MM.1S (cell line): ENCODE measurements at regions not wholly inside any gene's neighbourhood (a gene's known extent, or its start where the extent isn't known, plus 50 kb on each side); places are given as distances from the start of the nearest gene placed in this dataset.

ENCODE experiments used
- DNase-seq: peaks from one replicate; pipeline ENCODE4 v3.0.0-alpha.2; 2015
- H2AFZ ChIP-seq: fragments of 300-600 bp; sonication (generic); 2 replicates; pipeline ENCODE4 v1.6.0; 2016; ENCODE audit warnings: antibody characterized with exemption, low read length
- H3F3A ChIP-seq: fragments of 300-600 bp; sonication (generic); 2 replicates; pipeline ENCODE4 v1.6.1; 2016; ENCODE audit warnings: mild to moderate bottlenecking, antibody characterized with exemption, low read length, moderate library complexity, mixed read lengths; ENCODE audit not compliant: insufficient read depth
- H3K27ac ChIP-seq: fragments of 300-600 bp; sonication (generic); 2 replicates; pipeline ENCODE4 v1.5.1; 2016; ENCODE audit warnings: mild to moderate bottlenecking, low read length
- H3K27me3 ChIP-seq: fragments of 300-600 bp; sonication (generic); replicated peaks from 2 replicates; pipeline ENCODE4 v1.6.0; 2016; ENCODE audit warnings: low read length; ENCODE audit not compliant: insufficient read depth
- H3K36me3 ChIP-seq: fragments of 300-600 bp; sonication (generic); replicated peaks from 2 replicates; pipeline ENCODE4 v1.6.1; 2016; ENCODE audit warnings: mild to moderate bottlenecking, low read length, mixed read lengths; ENCODE audit not compliant: insufficient read depth
- H3K4me1 ChIP-seq: fragments of 300-600 bp; sonication (generic); 2 replicates; pipeline ENCODE4 v1.6.1; 2016; ENCODE audit warnings: low read length, mixed read lengths
- H3K4me2 ChIP-seq: fragments of 300-600 bp; sonication (generic); 2 replicates; pipeline ENCODE4 v1.6.0; 2016; ENCODE audit warnings: low read depth, low read length
- H3K4me3 ChIP-seq: fragments of 300-600 bp; sonication (generic); 2 replicates; pipeline ENCODE4 v1.5.1; 2016; ENCODE audit warnings: low read length, mixed read lengths
- H3K79me2 ChIP-seq: fragments of 300-600 bp; sonication (generic); 2 replicates; pipeline ENCODE4 v1.6.1; 2016; ENCODE audit warnings: mixed run types, low read length, mixed read lengths
- H3K9ac ChIP-seq: fragments of 300-600 bp; sonication (generic); 2 replicates; pipeline ENCODE4 v1.6.1; 2016; ENCODE audit warnings: low read length, mixed read lengths
- H3K9me2 ChIP-seq: fragments of 300-600 bp; sonication (generic); replicated peaks from 2 replicates; pipeline ENCODE4 v1.6.1; 2016; ENCODE audit warnings: mild to moderate bottlenecking, low read length, mixed read lengths; ENCODE audit not compliant: insufficient read depth
- H3K9me3 ChIP-seq: fragments of 300-600 bp; sonication (generic); replicated peaks from 2 replicates; pipeline ENCODE4 v1.6.1; 2016; ENCODE audit warnings: mild to moderate bottlenecking, low read length, mixed read lengths; ENCODE audit not compliant: insufficient read depth
- H4K20me1 ChIP-seq: fragments of 300-600 bp; sonication (generic); 2 replicates; pipeline ENCODE4 v1.6.1; 2016; ENCODE audit warnings: mild to moderate bottlenecking, low read length, moderate library complexity, mixed read lengths; ENCODE audit not compliant: insufficient read depth
- EZH2 ChIP-seq: fragments of 300-600 bp; sonication (generic); optimal IDR thresholded peaks from 2 replicates; pipeline ENCODE3; 2017; ENCODE audit warnings: low read depth, mild to moderate bottlenecking, antibody characterized with exemption, low read length, mixed read lengths
- EZH2phosphoT487 ChIP-seq: fragments of 300-600 bp; sonication (generic); IDR thresholded peaks from 2 replicates; pipeline ENCODE4 v1.6.1; 2018; ENCODE audit warnings: antibody characterized with exemption, low read length
- TF ChIP-seq, protein P1 (sequence below): fragments of 300-600 bp; sonication (generic); IDR thresholded peaks from 2 replicates; pipeline ENCODE4 v1.5.1; 2016; ENCODE audit warnings: antibody characterized with exemption, low read length, mixed read lengths

DNA sequence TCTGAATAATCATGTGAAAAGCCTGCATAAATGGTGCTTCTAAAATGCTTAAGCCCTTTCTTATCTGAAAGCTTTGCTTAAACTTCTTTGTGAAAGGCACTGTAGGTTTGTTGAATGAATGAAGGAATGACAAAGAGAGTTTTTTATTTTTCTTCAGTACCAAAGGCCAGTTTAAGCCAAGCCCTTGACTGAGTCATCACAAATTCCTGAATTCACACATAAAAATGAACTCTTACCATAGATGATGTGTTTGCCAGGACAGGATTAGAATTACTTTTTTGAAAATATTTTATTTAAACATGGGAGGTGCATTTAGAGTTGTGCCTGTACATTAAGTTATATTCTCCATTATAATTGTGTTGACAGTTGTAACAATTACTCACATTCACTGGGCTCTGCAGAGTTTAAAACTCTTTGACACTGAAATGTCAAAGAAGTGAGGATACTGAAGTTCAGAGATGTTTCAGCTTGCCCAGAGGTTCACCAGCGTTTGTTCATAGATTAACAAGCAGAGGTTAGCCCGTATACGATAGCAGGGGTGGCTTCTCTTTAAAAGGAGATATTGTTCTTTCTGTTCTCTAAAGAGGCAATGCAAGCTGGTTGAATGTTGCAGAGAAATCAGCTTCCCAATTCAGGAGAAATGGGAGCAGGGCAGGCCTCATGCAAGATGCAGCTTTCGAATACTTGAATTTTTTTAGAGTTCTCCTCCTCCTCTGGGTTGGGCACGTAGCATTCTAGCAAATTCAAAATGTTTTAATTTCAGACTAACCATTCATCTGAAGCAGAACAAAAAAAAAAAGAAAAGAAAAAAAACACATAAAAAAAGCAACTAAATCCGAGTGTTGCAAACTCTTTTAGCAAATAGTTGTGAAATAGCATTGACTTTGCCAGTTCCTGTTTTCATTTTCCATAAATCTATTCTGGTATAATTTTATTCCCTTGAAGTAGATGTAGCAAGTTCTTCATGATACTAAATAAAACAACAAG lies 358.7 kb upstream of the KLF4 start:
- Histone ChIP-seq H3K4me3 (no peak overlapping the region), H3F3A (no peaks in the 10 kb centered on the region), H3K9me2 (no peaks in the 10 kb centered on the region), H2AFZ (no peak overlapping the region), H3K27ac (no peak overlapping the region), H4K20me1 (no peaks in the 10 kb centered on the region), H3K9ac (no peak overlapping the region), H3K36me3 (no peaks in the 10 kb centered on the region), H3K79me2 (no peaks in the 10 kb centered on the region), H3K4me2 (no peak overlapping the region), H3K27me3 (no peaks in the 10 kb centered on the region), H3K9me3 (no peaks in the 10 kb centered on the region), H3K4me1 (no peaks in the 10 kb centered on the region)
- TF ChIP-seq, protein P1, sequence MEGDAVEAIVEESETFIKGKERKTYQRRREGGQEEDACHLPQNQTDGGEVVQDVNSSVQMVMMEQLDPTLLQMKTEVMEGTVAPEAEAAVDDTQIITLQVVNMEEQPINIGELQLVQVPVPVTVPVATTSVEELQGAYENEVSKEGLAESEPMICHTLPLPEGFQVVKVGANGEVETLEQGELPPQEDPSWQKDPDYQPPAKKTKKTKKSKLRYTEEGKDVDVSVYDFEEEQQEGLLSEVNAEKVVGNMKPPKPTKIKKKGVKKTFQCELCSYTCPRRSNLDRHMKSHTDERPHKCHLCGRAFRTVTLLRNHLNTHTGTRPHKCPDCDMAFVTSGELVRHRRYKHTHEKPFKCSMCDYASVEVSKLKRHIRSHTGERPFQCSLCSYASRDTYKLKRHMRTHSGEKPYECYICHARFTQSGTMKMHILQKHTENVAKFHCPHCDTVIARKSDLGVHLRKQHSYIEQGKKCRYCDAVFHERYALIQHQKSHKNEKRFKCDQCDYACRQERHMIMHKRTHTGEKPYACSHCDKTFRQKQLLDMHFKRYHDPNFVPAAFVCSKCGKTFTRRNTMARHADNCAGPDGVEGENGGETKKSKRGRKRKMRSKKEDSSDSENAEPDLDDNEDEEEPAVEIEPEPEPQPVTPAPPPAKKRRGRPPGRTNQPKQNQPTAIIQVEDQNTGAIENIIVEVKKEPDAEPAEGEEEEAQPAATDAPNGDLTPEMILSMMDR: no peak
- no peak for TF ChIP-seq EZH2phosphoT487
- no peak for TF ChIP-seq EZH2
- DNase-seq: no peak

DNA sequence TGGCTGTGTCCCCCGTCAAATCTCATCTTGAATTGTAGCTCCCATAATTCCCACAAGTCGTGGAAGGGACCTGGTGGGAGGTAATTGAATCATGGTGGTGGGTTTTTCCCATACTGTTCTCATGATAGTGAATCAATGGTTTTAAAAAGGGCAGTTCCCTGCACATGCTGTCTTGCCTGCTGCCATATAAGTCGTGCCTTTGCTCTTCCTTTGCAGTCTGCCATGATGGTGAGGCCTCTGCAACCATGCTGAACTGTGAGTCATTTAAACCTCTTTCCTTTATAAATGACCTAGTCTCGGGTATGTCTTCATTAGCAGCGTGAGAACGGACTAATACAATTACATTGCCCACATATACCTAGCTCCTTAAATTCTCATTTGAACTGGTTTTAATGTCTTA lies 353.0 kb upstream of the KLF4 start:
- TF ChIP-seq EZH2phosphoT487: no peak
- TF ChIP-seq EZH2: no peak
- TF ChIP-seq, protein P1: no peak
- Histone ChIP-seq H3K27me3 (no peaks in the 10 kb centered on the region), H3K79me2 (no peaks in the 10 kb centered on the region), H3K36me3 (no peaks in the 10 kb centered on the region), H3F3A (no peaks in the 10 kb centered on the region), H3K9ac (no peak overlapping the region), H3K4me3 (no peak overlapping the region), H3K4me2 (no peak overlapping the region), H3K9me2 (no peaks in the 10 kb centered on the region), H3K9me3 (no peaks in the 10 kb centered on the region), H3K4me1 (no peaks in the 10 kb centered on the region), H2AFZ (no peak overlapping the region), H4K20me1 (no peaks in the 10 kb centered on the region), H3K27ac (no peak overlapping the region)
- DNase-seq: no peak

DNA sequence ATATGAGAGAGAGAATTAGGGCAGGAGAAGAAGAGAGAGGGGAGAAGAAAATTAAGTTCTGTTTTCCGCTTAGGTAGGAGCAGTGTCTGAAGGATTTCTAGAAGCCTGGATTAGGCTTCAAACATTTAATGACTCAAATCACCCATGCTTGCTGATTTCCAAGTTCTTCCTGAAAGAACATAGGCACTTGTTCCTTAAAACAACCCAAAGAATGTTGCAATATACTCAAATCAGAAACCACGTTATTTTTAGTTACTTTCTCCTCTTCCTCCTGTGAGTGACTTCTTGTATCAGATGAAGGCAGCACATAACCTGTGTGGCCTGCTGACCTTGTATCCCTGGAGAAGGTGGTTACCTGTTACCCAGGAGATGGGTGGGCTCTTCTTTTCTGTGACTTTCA lies 351.5 kb upstream of the KLF4 start:
- Histone ChIP-seq H4K20me1 (no peaks in the 10 kb centered on the region), H3K4me2 (no peak overlapping the region), H3K27me3 (no peaks in the 10 kb centered on the region), H3K27ac (no peak overlapping the region), H3K79me2 (no peaks in the 10 kb centered on the region), H2AFZ (no peak overlapping the region), H3K4me1 (no peaks in the 10 kb centered on the region), H3K9ac (no peak overlapping the region), H3K9me3 (no peaks in the 10 kb centered on the region), H3K9me2 (no peaks in the 10 kb centered on the region), H3K36me3 (no peaks in the 10 kb centered on the region), H3K4me3 (no peak overlapping the region), H3F3A (no peaks in the 10 kb centered on the region)
- no peak for DNase-seq
- TF ChIP-seq EZH2phosphoT487 (no peak), EZH2 (no peak)
- TF ChIP-seq, protein P1: no peak
